ENCODE measurements at regions not wholly inside any gene's neighbourhood (a gene's known extent, or its start where the extent isn't known, plus 50 kb on each side); places are given as distances from the start of the nearest gene placed in this dataset.

GRCh38 chr7:156063241-156063810, 251.1 kb upstream of the SHH start:
- Histone ChIP-seq H3K9me2 (ENCODE audit: insufficient read depth, low read length) (no peaks in the 10 kb centered on the region), H3K4me2 (ENCODE audit: low read length) (no peak overlapping the region), H2AFZ (ENCODE audit: low read depth, low read length) (no peak overlapping the region), H3K9me3 (ENCODE audit: low read length) (no peaks in the 10 kb centered on the region), H3K4me3 (ENCODE audit: low read length) (no peak overlapping the region), H3K27me3 (ENCODE audit: insufficient read depth, low read depth, low read length) (no peaks in the 10 kb centered on the region), H3K79me2 (replicated peaks; ENCODE audit: insufficient read depth, low read length) (no peaks in the 10 kb centered on the region), H3K9ac (ENCODE audit: low read length) (no peak overlapping the region), H3K36me3 (ENCODE audit: insufficient read depth, low read length) (no peaks in the 10 kb centered on the region), H4K20me1 (ENCODE audit: insufficient read depth) (no peaks in the 10 kb centered on the region), H3K27ac (ENCODE audit: low read length) (no peak overlapping the region), H3F3A (ENCODE audit: insufficient read depth, low read length, poor library complexity, severe bottlenecking) (no peaks in the 10 kb centered on the region)
- TF ChIP-seq EP300 (conservative IDR thresholded peaks at IDR 0.05; ENCODE audit: poor library complexity, severe bottlenecking), result no peak
- no peak for TF ChIP-seq POLR2AphosphoS5 (IDR thresholded peaks at IDR 0.05)
- TF ChIP-seq RAD21 (conservative IDR thresholded peaks at IDR 0.05), result no peak
- TF ChIP-seq CTCF (IDR thresholded peaks at IDR 0.05; ENCODE audit: poor library complexity, severe bottlenecking), result no peak
- no peak for TF ChIP-seq EZH2 (IDR thresholded peaks at IDR 0.05; ENCODE audit: borderline replicate concordance, insufficient read depth, low read length, poor library complexity, severe bottlenecking)
- TF ChIP-seq MXI1 (conservative IDR thresholded peaks at IDR 0.05; ENCODE audit: poor library complexity, severe bottlenecking), result no peak
- TF ChIP-seq SMC3 (conservative IDR thresholded peaks at IDR 0.05; ENCODE audit: poor library complexity), result no peak
- no peak for TF ChIP-seq TAF1 (IDR thresholded peaks at IDR 0.05; ENCODE audit: low read depth)
- no peak for TF ChIP-seq REST (IDR thresholded peaks at IDR 0.05; ENCODE audit: borderline replicate concordance)

- H3F3A ChIP-seq (ENCODE audit: insufficient read depth, low read length, poor library complexity, severe bottlenecking), result no peaks in the 10 kb centered on the region
- H3K9me2 ChIP-seq (ENCODE audit: insufficient read depth, low read length), result no peaks in the 10 kb centered on the region
- H3K9me3 ChIP-seq (ENCODE audit: low read length), result no peaks in the 10 kb centered on the region
- H3K36me3 ChIP-seq (ENCODE audit: insufficient read depth, low read length), result no peaks in the 10 kb centered on the region
- no peak overlapping the region for H3K9ac ChIP-seq (ENCODE audit: low read length)
- H2AFZ ChIP-seq (ENCODE audit: low read depth, low read length), result no peak overlapping the region
- no peak overlapping the region for H3K27ac ChIP-seq (ENCODE audit: low read length)
- no peak overlapping the region for H3K4me2 ChIP-seq (ENCODE audit: low read length)
- no peak overlapping the region for H3K4me3 ChIP-seq (ENCODE audit: low read length)
- H3K27me3 ChIP-seq (ENCODE audit: insufficient read depth, low read depth, low read length), result no peaks in the 10 kb centered on the region
- no peak for TF ChIP-seq REST (IDR thresholded peaks at IDR 0.05; ENCODE audit: borderline replicate concordance)
- TF ChIP-seq MXI1 (conservative IDR thresholded peaks at IDR 0.05; ENCODE audit: poor library complexity, severe bottlenecking), result no peak
- TF ChIP-seq TAF1 (IDR thresholded peaks at IDR 0.05; ENCODE audit: low read depth), result no peak
- no peak for TF ChIP-seq SMC3 (conservative IDR thresholded peaks at IDR 0.05; ENCODE audit: poor library complexity)
- no peak for TF ChIP-seq EZH2 (IDR thresholded peaks at IDR 0.05; ENCODE audit: borderline replicate concordance, insufficient read depth, low read length, poor library complexity, severe bottlenecking)
- no peak for TF ChIP-seq CTCF (IDR thresholded peaks at IDR 0.05; ENCODE audit: poor library complexity, severe bottlenecking)
- TF ChIP-seq POLR2AphosphoS5 (IDR thresholded peaks at IDR 0.05), result no peak
- TF ChIP-seq EP300 (conservative IDR thresholded peaks at IDR 0.05; ENCODE audit: poor library complexity, severe bottlenecking), result no peak
- no peak for TF ChIP-seq RAD21 (conservative IDR thresholded peaks at IDR 0.05)
- no peaks in the 10 kb centered on the region for H4K20me1 ChIP-seq (ENCODE audit: insufficient read depth)
- no peaks in the 10 kb centered on the region for H3K79me2 ChIP-seq (replicated peaks; ENCODE audit: insufficient read depth, low read length)
Observed at GRCh38 chr7:156062286-156062685, 250.0 kb upstream of the SHH start.

Data from neural cell (in vitro differentiated cells).